SU-DHL-6 (cell line): ENCODE measurements at regions not wholly inside any gene's neighbourhood (a gene's known extent, or its start where the extent isn't known, plus 50 kb on each side); places are given as distances from the start of the nearest gene placed in this dataset.
A peak's percentile ranks its signal among the peaks of the same experiment; 100 is the strongest.

Experiments
- H2AFZ ChIP-seq: fragments of 200-600 bp; sonication (generic); 2 replicates; pipeline ENCODE4 v1.6.1; 2014; ENCODE audit warnings: low read depth, mild to moderate bottlenecking, moderate library complexity, mixed read lengths, antibody characterized with exemption, low read length; ENCODE audit not compliant: severe bottlenecking
- H3F3A ChIP-seq: fragments of 200-600 bp; shearing (Covaris generic); 2 replicates; pipeline ENCODE4 v1.6.0; 2016; ENCODE audit warnings: antibody characterized with exemption, mild to moderate bottlenecking; ENCODE audit not compliant: insufficient read depth
- H3K27ac ChIP-seq: fragments of 200-600 bp; sonication (generic); 2 replicates; pipeline ENCODE4 v1.5.1; 2016; ENCODE audit warnings: low read depth, mild to moderate bottlenecking, low read length, moderate library complexity, mixed read lengths
- H3K27me3 ChIP-seq: fragments of 200-600 bp; sonication (generic), shearing (Covaris generic); 2 replicates; pipeline ENCODE4 v1.6.0; 2014; ENCODE audit warnings: mild to moderate bottlenecking, low read length
- H3K36me3 ChIP-seq: fragments of 200-600 bp; sonication (generic); 2 replicates; pipeline ENCODE4 v1.6.1; 2014; ENCODE audit warnings: mild to moderate bottlenecking, low read length, mixed read lengths
- H3K4me2 ChIP-seq: fragments of 300-600, 200-600 bp; shearing (Covaris generic), sonication (generic); 2 replicates; pipeline ENCODE4 v1.6.0; 2014; ENCODE audit warnings: low read length, low read depth, mild to moderate bottlenecking; ENCODE audit not compliant: poor library complexity, severe bottlenecking
- H3K4me3 ChIP-seq: fragments of 200-600 bp; sonication (generic); 2 replicates; pipeline ENCODE4 v1.5.1; 2014; ENCODE audit warnings: antibody characterized with exemption, low read length, mild to moderate bottlenecking, mixed read lengths; ENCODE audit not compliant: insufficient read depth, poor library complexity, severe bottlenecking
- H3K79me2 ChIP-seq: fragments of 200-600 bp; sonication (generic); 2 replicates; pipeline ENCODE4 v1.6.1; 2014; ENCODE audit warnings: mild to moderate bottlenecking, low read length, moderate library complexity; ENCODE audit not compliant: insufficient read depth
- H3K9ac ChIP-seq: fragments of 200-600 bp; sonication (generic); 2 replicates; pipeline ENCODE4 v1.7.0; 2014; ENCODE audit warnings: mild to moderate bottlenecking, low read length
- H3K9me2 ChIP-seq: fragments of 200-600 bp; sonication (generic); replicated peaks from 2 replicates; pipeline ENCODE4 v1.6.1; 2014; ENCODE audit warnings: low read length; ENCODE audit not compliant: insufficient read depth
- H3K9me3 ChIP-seq: fragments of 200-600 bp; sonication (generic); 2 replicates; pipeline ENCODE4 v1.6.1; 2014; ENCODE audit warnings: low read length, mixed read lengths; ENCODE audit not compliant: insufficient read depth
- H4K20me1 ChIP-seq: fragments of 200-600 bp; sonication (generic); 2 replicates; pipeline ENCODE4 v1.6.1; 2014; ENCODE audit warnings: low read depth, mild to moderate bottlenecking, antibody characterized with exemption, low read length, moderate library complexity, mixed read lengths
- CTCF ChIP-seq: fragments of 200-600 bp; sonication (generic); IDR thresholded peaks from one replicate; pipeline ENCODE4 v1.5.1; 2017; ENCODE audit warnings: antibody characterized with exemption, mild to moderate bottlenecking, low read length, moderate library complexity; ENCODE audit not compliant: insufficient read depth, poor library complexity, severe bottlenecking
- EZH2phosphoT487 ChIP-seq: fragments of 200-600 bp; sonication (generic), shearing (Covaris generic); conservative IDR thresholded peaks from 2 replicates; pipeline ENCODE4 v1.6.1; 2018; ENCODE audit warnings: mild to moderate bottlenecking, antibody characterized with exemption, low read length, moderate library complexity, mixed read lengths

- H2AFZ ChIP-seq: no peak overlapping the region
- H3K27ac ChIP-seq: peak overlapping the region; percentile 90
- no peak overlapping the region for H3K4me3 ChIP-seq
- peak overlapping the region; percentile 58 for H3K4me2 ChIP-seq
- H3K27me3 ChIP-seq: no peaks in the 10 kb centered on the region
- H4K20me1 ChIP-seq: no peaks in the 10 kb centered on the region
- no peaks in the 10 kb centered on the region for H3K9me3 ChIP-seq
- H3K9me2 ChIP-seq: no peaks in the 10 kb centered on the region
- no peaks in the 10 kb centered on the region for H3K36me3 ChIP-seq
- peaks cover 14% of the 10 kb centered on the region; the same call in 1 of the 2 replicates for H3F3A ChIP-seq
- no peak overlapping the region for H3K9ac ChIP-seq
- no peaks in the 10 kb centered on the region for H3K79me2 ChIP-seq
- TF ChIP-seq CTCF (no peak), EZH2phosphoT487 (no peak)
These were observed 115.2 kb upstream of the TOP3B start for GRCh38 chr22:22097727-22098228.

GRCh38 chr22:22094921-22095320, 112.3 kb upstream of the TOP3B start:
- TF ChIP-seq EZH2phosphoT487: no peak
- no peak for TF ChIP-seq CTCF
- no peak overlapping the region for H2AFZ ChIP-seq
- H3K36me3 ChIP-seq: no peaks in the 10 kb centered on the region
- no peaks in the 10 kb centered on the region for H3K27me3 ChIP-seq
- no peaks in the 10 kb centered on the region for H3K9me2 ChIP-seq
- H3K9me3 ChIP-seq: no peaks in the 10 kb centered on the region
- H4K20me1 ChIP-seq: no peaks in the 10 kb centered on the region
- H3K27ac ChIP-seq: no peak overlapping the region
- no peaks in the 10 kb centered on the region for H3K79me2 ChIP-seq
- H3K4me2 ChIP-seq: no peak overlapping the region
- no peak overlapping the region for H3K9ac ChIP-seq
- H3F3A ChIP-seq: peaks cover 14% of the 10 kb centered on the region; the same call in 1 of the 2 replicates
- H3K4me3 ChIP-seq: no peak overlapping the region

- Histone ChIP-seq H3K36me3 (no peaks in the 10 kb centered on the region), H3F3A (peaks cover 10% of the 10 kb centered on the region; the same call in 1 of the 2 replicates), H3K27ac (no peak overlapping the region), H3K9ac (no peak overlapping the region), H2AFZ (no peak overlapping the region), H3K27me3 (no peaks in the 10 kb centered on the region), H3K4me3 (no peak overlapping the region), H3K79me2 (no peaks in the 10 kb centered on the region), H4K20me1 (no peaks in the 10 kb centered on the region), H3K9me2 (no peaks in the 10 kb centered on the region), H3K9me3 (no peaks in the 10 kb centered on the region), H3K4me2 (no peak overlapping the region)
- TF ChIP-seq CTCF (no peak), EZH2phosphoT487 (no peak)
These were observed 111.9 kb upstream of the TOP3B start for GRCh38 chr22:22094514-22094913.

- H4K20me1 ChIP-seq: no peaks in the 10 kb centered on the region
- no peaks in the 10 kb centered on the region for H3K9me2 ChIP-seq
- TF ChIP-seq CTCF (no peak), EZH2phosphoT487 (no peak)
- H3K36me3 ChIP-seq: no peaks in the 10 kb centered on the region
- H3K9me3 ChIP-seq: no peaks in the 10 kb centered on the region
- H3K27ac ChIP-seq: no peak overlapping the region
- H3K9ac ChIP-seq: no peak overlapping the region
- H2AFZ ChIP-seq: no peak overlapping the region
- H3K4me3 ChIP-seq: no peak overlapping the region
- H3K79me2 ChIP-seq: no peaks in the 10 kb centered on the region
- H3F3A ChIP-seq: peaks cover 6% of the 10 kb centered on the region; the same call in 1 of the 2 replicates
- no peak overlapping the region for H3K4me2 ChIP-seq
- no peaks in the 10 kb centered on the region for H3K27me3 ChIP-seq
These were observed 111.2 kb upstream of the TOP3B start for GRCh38 chr22:22093743-22094142.
